Prostate gland (tissue), 2 donors: ENCODE measurements at regions not wholly inside any gene's neighbourhood (a gene's known extent, or its start where the extent isn't known, plus 50 kb on each side); places are given as distances from the start of the nearest gene placed in this dataset.
A peak's percentile ranks its signal among the peaks of the same experiment; 100 is the strongest.

ENCODE experiments used
- DNase-seq: peaks from one replicate; pipeline ENCODE4 v3.0.0-alpha.2; 2019; ENCODE audit warnings: low spot score
- H3K27ac ChIP-seq, 2 donors: fragments of 200-600 bp; sonication (generic); 2 replicates each; pipeline ENCODE4 v1.5.1; 2017 to 2019
- H3K27me3 ChIP-seq: fragments of 200-600 bp; sonication (generic); replicated peaks from 2 replicates; pipeline ENCODE4 v1.5.1; 2019; ENCODE audit not compliant: insufficient read depth
- H3K36me3 ChIP-seq, 2 donors: fragments of 200-600 bp; sonication (generic); 1 replicate in 1 of 2; 2 replicates in 1 of 2; pipeline versions ENCODE4 v1.5.1 to v1.8.1; 2017 to 2019
- H3K4me1 ChIP-seq: fragments of 200-600 bp; sonication (generic); replicated peaks from 2 replicates; pipeline ENCODE4 v1.5.1; 2019
- H3K4me3 ChIP-seq, 2 donors: fragments of 200-600 bp; sonication (generic); 2 replicates each; pipeline ENCODE4 v1.5.1; 2017 to 2019
- H3K9me3 ChIP-seq: fragments of 200-600 bp; sonication (generic); 2 replicates; pipeline ENCODE4 v1.5.1; 2017
- CTCF ChIP-seq, 4 experiments: fragments of 200-600 bp in 2 of 4; fragments of 450-650 bp in 2 of 4; sonication (generic) in 2 of 4; IDR thresholded peaks; 1 replicate in 3 of 4; 2 replicates in 1 of 4; pipeline ENCODE4 v1.5.1; 2016 to 2019; ENCODE audit warnings: antibody characterized with exemption in 4 of 4, mild to moderate bottlenecking in 2 of 4, moderate library complexity in 2 of 4
- POLR2A ChIP-seq: fragments of 450-650 bp; IDR thresholded peaks from one replicate; pipeline ENCODE4 v1.6.1; 2016; ENCODE audit warnings: antibody characterized with exemption, mild to moderate bottlenecking
- POLR2AphosphoS5 ChIP-seq: sonication (generic); formaldehyde crosslinking; IDR thresholded peaks from one replicate; pipeline ENCODE4 v1.6.1; 2017; ENCODE audit warnings: antibody characterized with exemption
- WGBS: methylation state at CpG from one replicate; pipeline ENCODE4 v1.1.5; 2018; 5-methylcytosine and 5-hydroxymethylcytosine counted together
- intact Hi-C: fragments of 100-400 bp; cut with DNase I; formaldehyde crosslinking; loops from one replicate; pipeline ENCODE4 v1.14.2; 2022

DNA sequence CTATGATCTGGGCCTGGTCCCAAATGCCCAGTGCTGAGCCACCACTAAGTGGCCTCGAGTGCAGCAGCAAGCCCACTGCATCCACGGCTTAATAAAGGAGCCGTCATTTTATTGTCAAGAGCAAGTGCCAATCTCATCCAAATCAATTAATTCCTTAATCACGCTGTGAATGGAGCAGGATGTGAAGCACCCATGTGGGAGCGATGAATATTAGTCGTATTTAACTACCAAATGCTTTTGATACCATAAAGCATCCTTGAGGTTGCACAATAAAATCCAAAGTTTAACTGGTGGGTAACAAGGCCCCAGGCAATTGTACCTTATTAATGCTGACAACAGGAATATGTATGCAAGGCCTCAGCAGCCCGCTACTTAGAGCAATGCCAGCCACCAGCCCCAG, 226.0 kb upstream of the C16orf82 start:
- 89% methylated on average over 7 of the region's 7 CpGs for WGBS

GRCh38 chr16:26856271-26856670, 210.5 kb upstream of the C16orf82 start:
- Histone ChIP-seq H3K4me1 (peaks cover 12% of the 10 kb centered on the region), H3K36me3 (no peaks in the 10 kb centered on the region), H3K4me3 (no peak overlapping the region), H3K27me3 (no peaks in the 10 kb centered on the region), H3K9me3 (no peaks in the 10 kb centered on the region), H3K27ac (no peak overlapping the region)
- DNase-seq: no peak
- intact Hi-C loops: no loop called here
- WGBS: 73% methylated on average over 4 of the region's 4 CpGs
- TF ChIP-seq POLR2AphosphoS5: no peak
- TF ChIP-seq CTCF (IDR thresholded peaks at IDR 0.05): no peak
- no peak for TF ChIP-seq POLR2A

More for the DNA sequence above, 226.0 kb upstream of the C16orf82 start:
- Histone ChIP-seq H3K9me3 (no peaks in the 10 kb centered on the region), H3K27ac (no peak overlapping the region), H3K36me3 (no peaks in the 10 kb centered on the region), H3K4me1 (no peaks in the 10 kb centered on the region), H3K27me3 (no peaks in the 10 kb centered on the region), H3K4me3 (no peak overlapping the region)
- DNase-seq: no peak
- intact Hi-C loops: no loop called here
- no peak for TF ChIP-seq POLR2A

- WGBS: 36% methylated on average over 5 of the region's 5 CpGs
- no peak for DNase-seq
- TF ChIP-seq CTCF (IDR thresholded peaks at IDR 0.05): no peak
- no peak for TF ChIP-seq POLR2AphosphoS5
- TF ChIP-seq POLR2A: no peak
Observed at GRCh38 chr16:26856791-26857190, 209.9 kb upstream of the C16orf82 start.

DNA sequence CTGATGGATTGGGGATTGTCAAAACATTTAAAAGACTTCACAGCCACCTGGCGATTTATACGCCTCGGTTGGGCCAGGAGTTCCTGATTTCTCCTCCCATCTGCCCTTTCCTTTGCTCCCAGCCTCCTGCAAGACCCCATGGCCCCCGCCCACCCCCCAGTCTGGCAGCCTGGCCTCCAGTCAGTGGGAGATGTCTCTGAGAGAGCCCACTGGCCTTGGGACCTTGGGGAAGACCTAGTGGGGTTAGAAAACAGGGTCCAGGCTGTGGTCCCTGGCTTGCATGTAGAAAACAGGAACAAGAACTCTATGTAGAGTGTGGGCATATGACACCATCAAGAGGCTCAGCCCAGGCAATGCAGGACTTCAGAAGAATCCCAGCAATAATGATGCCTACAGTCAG, 209.4 kb upstream of the C16orf82 start:
- no peak for DNase-seq
- TF ChIP-seq POLR2A: no peak
- TF ChIP-seq CTCF (IDR thresholded peaks at IDR 0.05): no peak
- no peak for TF ChIP-seq POLR2AphosphoS5
- Histone ChIP-seq H3K36me3 (no peaks in the 10 kb centered on the region), H3K4me3 (no peak overlapping the region), H3K9me3 (no peaks in the 10 kb centered on the region), H3K4me1 (peaks cover 12% of the 10 kb centered on the region), H3K27ac (peak overlapping the region in 1 of 2 donors; percentile 45), H3K27me3 (no peaks in the 10 kb centered on the region)
- intact Hi-C loops: no loop called here
- WGBS: 42% methylated on average over 4 of the region's 4 CpGs

More at GRCh38 chr16:26856791-26857190, 209.9 kb upstream of the C16orf82 start:
- H3K36me3 ChIP-seq: no peaks in the 10 kb centered on the region
- no peak overlapping the region for H3K27ac ChIP-seq
- intact Hi-C loops: no loop called here
- no peaks in the 10 kb centered on the region for H3K9me3 ChIP-seq
- H3K4me1 ChIP-seq: peaks cover 12% of the 10 kb centered on the region
- H3K4me3 ChIP-seq: no peak overlapping the region
- no peaks in the 10 kb centered on the region for H3K27me3 ChIP-seq

DNA sequence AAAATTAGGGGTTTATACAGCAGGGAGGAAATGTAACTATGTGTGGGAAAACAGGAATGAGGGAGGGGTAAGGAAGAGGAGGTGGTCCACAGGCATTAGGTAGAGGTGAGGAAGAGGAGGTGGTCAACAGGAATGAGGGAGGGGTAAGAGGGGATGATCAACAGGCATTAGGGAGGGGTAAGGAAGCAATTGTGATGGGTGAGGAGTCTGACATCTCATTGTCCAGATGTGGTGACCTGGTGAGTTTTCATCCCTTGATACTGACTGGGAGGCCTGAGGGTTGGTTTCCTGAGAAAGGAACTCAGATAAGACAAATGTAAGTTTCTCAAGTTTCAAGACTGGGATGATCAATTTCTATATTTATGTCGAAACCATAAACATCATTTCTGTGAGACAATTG, 206.2 kb upstream of the C16orf82 start:
- H3K27ac ChIP-seq: no peak overlapping the region
- TF ChIP-seq POLR2AphosphoS5 (no peak), CTCF (IDR thresholded peaks at IDR 0.05) (no peak), POLR2A (no peak)
- intact Hi-C loops: no loop called here

More for the DNA sequence above, 206.2 kb upstream of the C16orf82 start:
- WGBS: 88% methylated on average over 1 of the region's 1 CpG
- H3K36me3 ChIP-seq: no peaks in the 10 kb centered on the region
- H3K9me3 ChIP-seq: no peaks in the 10 kb centered on the region
- H3K27me3 ChIP-seq: no peaks in the 10 kb centered on the region
- H3K4me1 ChIP-seq: peaks cover 12% of the 10 kb centered on the region
- no peak for DNase-seq
- H3K4me3 ChIP-seq: no peak overlapping the region
